ENCODE measurements at regions not wholly inside any gene's neighbourhood (a gene's known extent, or its start where the extent isn't known, plus 50 kb on each side); places are given as distances from the start of the nearest gene placed in this dataset.

GRCh38 chr6:23681743-23682142, 444.3 kb upstream of the NRSN1 start:
- TF ChIP-seq CTCF (IDR thresholded peaks at IDR 0.05), result no peak
- no peak for TF ChIP-seq EZH2 (IDR thresholded peaks at IDR 0.05)
- TF ChIP-seq EZH2phosphoT487 (IDR thresholded peaks at IDR 0.05), result no peak

Data from neural progenitor cell (in vitro differentiated cells).